Inflammatory macrophage treated with lipopolysaccharide for 1 hour (primary cell): ENCODE measurements at regions not wholly inside any gene's neighbourhood (a gene's known extent, or its start where the extent isn't known, plus 50 kb on each side); places are given as distances from the start of the nearest gene placed in this dataset.

Experiments used
- DNase-seq, 2 donors: peaks; one replicate each; pipeline ENCODE4 v3.0.0-alpha.2; 2020 to 2022

DNA sequence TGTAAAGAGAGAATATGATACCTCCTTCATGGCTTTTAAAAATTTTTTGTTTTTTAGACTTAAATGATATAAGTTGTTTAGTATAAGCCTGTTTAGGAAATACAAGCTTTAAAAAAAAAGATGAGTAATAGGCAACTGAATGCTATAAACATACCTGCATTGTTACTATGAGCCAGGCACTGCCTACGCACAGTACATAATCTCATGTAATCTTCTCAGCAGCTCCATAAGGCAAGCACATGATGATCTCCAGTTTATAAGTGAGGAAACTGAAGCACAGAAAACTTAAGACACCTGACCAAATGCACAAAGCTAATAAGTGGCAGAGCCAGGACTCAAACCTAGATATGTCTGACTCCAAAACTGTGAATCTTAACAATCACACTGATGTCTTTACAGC, 156.3 kb upstream of the SLC1A4 start:
- no peak for DNase-seq

DNA sequence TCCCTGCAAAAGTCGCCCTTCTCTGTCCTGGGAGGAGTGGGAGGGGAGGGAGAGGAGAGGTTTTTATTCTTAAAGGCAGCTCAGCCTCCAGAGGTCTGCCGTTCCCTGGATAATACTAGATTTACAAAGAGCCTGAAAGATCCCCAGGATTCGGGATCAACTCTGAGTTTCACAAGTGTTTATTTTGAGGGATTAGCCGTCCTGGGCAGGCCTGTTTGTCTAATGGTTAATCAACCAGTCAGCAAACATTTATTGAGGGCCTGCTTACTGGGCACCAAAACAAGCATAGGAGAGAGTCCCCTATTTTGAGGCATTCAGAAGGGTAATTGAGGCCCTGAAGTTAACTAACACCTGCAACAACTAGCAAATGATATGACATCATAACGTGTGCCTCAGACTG, 152.6 kb upstream of the SLC1A4 start:
- DNase-seq, result no peak

DNA sequence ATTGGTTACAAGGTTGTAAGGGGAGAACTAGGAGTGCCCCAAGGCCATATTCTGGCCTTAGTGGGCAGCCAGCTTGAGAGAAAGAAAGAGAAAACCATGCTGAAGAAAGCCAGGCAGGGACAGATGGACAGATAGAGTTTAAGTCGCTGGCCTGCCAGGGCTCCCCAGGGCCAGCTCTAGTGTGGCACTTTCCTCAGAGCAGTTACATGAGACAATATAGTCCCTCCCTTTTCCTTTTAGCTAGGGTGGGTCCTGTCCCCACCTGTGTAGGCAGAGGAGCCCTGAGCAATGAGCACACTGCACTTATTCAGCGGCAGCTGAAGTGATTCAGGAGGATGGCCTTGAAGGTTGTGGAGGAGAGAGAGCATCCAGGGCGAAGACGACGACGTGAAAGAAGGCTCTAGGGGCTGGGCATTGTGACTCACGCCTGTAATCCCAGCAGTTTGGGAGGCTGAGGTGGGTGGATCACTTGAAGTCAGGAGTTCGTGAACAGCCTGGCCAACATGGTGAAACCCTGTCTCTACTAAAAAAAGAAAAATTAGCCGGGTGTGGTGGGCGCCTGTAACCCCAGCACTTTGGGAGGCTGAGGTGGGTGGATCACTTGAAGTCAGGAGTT, 152.0 kb upstream of the SLC1A4 start:
- peak in 1 of 2 donors; percentile 82 for DNase-seq

DNA sequence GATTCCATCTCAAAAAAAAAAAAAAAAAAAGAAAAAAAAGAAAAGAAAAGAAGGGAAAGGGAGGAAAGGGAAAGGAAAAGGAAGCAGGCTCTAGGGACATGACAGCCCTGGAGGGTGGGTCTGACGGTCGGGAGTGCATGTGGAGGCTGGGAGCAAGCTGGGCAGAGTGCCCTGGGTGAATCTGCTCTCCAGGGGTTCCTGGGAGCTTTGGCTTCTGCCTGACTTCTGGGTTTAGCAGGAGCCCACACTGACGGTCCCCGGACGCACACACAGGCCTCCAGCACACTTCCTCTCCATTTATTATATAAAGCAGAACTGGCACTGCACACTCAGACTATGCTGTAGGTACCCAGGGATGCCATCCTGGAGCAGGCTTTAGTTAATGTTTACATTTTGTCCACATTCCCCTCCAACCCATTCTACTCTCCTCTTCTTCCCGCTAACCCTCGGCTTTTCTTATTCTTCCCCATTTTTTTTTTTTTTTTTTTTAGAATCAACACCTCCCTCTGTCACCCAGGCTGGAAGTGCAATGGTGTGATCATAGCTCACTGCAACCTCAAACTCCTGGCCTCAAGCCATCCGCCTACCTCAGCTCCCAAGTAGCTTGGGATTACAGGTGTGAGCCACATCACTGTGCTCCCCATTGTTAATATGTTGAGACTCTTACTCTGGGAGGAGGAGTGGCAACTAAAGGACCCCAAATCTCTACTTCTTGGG, 151.1 kb upstream of the SLC1A4 start:
- peak; percentile 49 to 63 for DNase-seq

DNA sequence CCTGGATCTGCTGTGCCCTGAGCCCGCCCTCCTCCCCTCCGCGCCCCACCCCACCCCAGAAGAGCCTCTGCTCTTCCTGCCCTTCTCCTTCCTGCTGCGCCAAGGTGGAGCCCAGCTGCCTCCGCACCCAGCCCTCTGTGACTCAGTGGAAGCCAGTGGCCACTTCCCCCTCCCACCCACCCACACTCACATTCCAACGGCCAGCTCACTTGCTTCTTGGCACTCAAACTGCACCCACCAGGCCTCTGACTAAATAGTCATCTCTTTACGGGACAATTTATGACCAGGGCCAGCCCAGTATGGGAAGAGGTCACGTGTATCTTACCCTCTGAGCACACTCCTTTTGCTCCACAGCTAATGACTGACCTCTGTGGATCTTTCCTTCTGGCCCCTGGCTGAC, 150.4 kb upstream of the SLC1A4 start:
- peak; percentile 83 to 96 for DNase-seq

DNA sequence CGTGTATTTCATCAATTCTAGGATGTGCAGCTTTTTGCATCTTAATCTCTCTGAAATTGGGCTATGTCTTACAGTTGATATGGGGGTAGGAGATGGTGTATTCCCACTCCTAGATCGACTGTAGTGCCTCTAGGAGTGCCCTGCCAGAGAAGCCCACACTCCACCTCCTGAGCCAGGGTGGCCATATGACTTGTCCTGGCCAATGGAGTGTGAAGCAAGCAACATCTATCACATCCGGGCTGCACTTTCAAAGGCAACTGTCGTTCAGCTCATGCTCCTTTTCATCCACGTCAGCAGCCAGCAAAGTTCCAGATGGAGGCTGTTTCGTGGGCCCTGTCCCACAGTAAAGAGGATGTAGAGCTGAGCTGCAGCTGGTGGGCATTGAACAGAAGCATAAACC, 149.4 kb upstream of the SLC1A4 start:
- DNase-seq, result peak in 1 of 2 donors; percentile 55

DNA sequence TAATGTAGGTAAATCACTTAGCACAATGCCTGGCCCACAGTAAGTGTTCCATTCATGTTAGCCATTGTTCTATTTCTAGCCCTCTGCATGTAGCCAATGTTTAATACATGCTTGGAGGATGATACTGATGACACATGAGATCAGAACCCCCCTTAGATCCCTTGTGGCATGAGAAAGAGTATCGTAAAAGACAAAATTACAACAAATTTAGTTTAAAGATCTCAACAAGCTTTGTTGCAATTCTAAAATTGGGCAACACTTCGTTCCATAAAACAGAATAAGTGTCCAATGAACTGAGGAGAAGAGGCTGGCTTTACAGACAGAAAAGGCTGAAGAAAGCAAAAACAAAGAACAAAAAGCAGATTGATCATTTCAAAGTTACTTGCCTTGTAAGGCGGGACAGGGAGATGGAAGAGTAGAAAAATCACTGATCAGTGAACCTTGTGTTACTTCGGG, 148.7 kb upstream of the SLC1A4 start:
- DNase-seq, result peak in 1 of 2 donors; percentile 45

DNA sequence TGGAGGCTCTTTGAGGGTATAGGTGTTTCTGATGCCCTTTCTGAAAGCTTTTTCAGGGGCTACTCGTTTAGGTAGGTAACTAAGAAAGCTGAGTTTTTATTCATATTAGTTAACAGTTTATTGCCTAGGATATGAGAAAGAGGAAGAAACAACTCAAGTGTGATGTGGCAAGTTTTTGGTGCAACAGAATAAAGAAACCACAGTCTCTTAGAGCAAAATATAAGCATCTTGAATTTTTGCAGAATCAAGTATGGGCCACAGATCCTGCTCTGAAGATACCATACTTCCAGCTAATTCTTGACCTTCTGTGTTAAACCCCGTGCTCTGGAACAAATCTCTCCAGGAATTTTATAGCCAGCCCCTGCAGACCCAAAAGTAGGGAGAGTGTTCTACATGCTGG, 147.7 kb upstream of the SLC1A4 start:
- DNase-seq, result peak in 1 of 2 donors; percentile 54

DNA sequence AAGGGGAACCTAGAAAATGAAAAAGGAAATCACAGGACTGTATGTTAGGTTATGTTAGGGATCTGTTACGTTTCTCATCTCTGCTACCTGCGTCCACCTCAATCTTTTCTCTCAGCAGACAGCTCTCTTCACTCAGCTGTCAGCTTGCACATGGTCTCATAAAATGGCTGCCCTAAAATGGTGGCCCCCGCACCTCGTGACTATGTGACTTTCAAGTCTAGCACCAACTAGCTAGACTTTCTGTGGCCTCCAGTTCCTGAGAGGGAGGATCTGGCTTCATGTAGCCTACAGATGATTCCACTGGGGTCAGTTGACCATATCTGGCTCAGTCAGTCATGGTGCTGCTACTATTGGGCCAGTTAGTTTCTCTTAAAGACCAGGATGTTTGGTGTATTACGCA, 147.2 kb upstream of the SLC1A4 start:
- no peak for DNase-seq

DNA sequence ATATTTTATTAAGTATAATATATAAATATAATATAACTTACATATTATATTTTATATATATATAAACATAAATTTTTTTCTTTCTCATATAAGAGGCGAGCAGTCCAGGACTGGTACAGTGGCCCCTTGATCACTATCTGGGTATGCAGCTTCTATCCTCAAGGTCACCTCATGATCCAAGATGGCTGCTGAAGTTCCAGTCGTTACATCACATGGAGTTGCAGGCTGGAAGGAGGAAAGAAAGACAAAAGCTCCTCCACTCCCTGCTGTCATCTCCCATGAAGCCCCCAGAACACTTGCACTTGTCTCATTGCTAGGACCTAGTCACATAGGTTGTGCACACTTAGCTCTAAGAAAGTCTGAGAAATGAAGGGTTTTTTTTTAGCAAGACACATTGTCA, 145.1 kb upstream of the SLC1A4 start:
- no peak for DNase-seq

DNA sequence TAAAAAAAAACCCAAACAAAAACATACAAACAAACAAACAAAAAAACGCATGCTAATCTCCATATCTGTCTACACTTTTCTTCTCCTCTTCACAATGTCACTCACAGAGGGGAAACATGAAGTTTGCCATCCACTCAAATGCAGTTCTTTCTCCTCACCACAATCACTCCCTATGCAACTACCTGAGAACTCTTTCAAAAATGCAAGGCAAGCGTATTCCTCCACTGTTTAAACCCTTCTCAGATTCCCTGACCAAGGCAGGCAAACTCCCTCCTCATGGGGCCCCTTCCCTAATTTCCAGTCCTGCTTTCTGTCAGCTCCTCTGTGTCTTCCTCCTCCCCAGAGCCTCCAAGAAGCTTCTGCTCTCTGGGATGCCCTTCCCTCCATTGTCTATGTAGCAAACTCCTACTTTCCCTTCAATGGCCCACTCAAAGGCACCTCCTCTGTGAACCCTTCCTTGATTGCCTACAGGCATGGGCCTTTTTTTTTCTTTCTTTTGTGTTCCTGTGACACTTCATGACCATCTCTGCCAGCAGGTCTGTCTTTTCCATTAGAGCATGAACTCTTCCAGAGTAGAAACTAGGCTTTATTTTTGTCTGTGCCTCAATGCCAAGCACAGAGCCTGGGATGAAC, 143.8 kb upstream of the SLC1A4 start:
- DNase-seq, result no peak

DNA sequence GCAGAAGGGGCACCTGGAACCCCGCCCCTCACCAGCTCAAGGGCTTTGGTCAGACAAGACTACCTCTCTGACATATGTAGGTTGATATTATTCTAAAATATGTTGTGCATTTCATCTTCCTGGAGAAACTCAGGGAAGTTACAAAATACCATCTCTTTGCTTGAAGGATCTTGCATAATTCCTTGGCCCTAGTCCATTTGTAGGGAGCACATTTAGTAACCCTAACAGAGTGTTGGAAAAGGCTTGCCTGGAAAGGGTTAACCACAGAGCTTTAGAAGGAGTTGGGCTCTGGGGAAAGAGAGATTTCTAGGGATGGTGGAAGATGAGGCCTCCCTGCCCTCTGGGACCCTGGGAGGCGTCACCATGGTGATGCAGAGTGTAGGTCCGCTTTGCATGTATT, 143.0 kb upstream of the SLC1A4 start:
- peak; percentile 55 to 63 for DNase-seq

DNA sequence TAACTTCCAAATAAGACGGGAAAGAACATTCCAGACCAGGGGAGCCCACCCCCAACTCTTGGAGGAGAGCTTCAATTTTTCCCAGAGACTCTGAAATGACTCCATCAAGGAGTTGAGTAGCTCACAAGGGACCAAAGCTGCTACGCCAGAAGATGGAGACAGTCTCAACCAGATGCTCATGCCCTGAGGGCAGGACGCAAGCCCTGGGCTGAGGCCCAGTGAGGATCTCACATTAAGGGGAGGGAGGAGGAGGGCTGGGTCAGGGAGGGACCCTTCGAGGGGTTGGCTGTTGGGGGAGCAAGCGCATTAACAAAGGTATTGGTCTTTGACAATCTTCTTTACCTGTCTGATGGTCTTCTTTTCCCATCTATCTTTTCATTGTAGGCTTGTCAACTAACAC, 141.3 kb upstream of the SLC1A4 start:
- no peak for DNase-seq

DNA sequence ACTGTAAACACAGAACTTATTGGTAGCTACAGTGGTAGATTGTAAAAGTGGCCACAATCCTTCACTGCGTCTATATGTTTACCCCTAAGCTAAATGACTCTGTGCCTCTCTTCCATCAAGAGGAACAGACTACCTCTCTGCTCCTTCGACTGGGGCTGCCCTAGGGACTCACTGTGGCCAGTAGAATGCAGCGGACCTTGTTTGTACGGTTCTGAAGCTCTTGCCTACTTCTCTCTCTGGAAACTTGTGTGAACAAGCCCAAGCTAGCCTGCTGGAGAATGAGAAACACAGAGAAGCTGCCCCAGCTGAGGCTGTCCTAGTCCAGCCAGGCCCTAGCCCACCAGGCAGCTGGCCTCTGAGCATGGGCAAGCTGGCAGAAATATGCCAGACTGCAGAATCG, 140.8 kb upstream of the SLC1A4 start:
- no peak for DNase-seq

DNA sequence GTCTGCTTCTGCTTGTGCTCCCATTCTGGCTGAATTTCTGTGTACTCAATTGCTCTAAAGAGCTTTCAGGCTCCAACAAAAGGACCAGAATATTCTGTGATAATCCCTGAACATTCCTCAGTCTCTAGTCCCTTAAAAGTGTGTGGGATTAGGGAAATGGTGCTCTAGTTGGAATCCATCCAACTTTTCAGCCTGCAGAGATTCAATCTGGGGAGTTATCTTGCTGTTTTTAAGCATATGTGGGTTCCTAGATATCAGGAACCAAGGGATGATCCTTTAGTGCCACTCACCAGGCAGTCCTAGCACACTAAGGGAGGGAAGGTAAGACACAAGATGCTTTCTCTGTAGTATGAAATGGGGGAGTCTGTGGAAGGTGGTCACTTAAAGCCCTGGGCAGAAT, 140.3 kb upstream of the SLC1A4 start:
- DNase-seq, result no peak

DNA sequence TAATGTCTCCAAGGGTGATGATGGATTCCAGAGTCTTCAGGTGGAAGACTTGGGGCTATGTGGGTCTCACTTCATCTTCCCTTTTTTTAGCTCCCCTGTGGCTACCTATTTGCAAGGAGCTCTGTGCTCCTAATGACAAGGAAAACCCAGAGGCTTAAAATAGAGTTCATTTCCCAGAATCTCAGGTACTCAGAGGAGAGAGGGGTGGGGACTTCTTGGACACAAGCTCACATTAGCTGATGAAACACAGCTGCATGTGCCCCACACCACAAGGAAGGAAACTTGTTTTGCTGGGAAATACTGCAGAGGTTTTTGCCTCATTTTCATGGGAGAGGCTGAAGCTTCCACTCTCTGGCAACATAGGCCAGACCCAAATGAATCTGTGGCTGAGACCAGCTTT, 138.6 kb upstream of the SLC1A4 start:
- DNase-seq, result no peak

DNA sequence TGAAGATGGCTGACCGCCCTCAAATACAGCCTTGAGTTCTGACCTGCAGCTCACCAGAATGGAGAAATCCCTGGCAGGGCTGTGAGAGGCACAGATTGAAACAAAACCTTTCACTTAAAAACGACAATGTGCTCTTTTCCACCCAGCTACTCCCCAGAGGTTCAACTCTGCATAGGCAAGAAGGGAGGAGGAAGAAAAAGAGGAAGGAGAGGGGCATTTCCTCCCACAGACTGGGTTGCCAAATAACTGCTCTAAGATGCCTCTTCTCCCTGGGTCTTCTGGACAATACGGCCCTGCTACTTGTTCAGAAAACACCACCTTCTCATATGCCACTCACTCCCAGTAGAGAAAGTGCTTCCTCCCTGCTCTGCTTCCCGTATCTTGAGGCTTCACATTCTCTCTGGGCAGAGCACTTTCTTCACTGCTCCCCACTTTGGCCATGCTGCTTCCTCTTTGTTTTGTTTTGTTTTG, 136.4 kb upstream of the SLC1A4 start:
- DNase-seq, result peak; percentile 70 to 74

DNA sequence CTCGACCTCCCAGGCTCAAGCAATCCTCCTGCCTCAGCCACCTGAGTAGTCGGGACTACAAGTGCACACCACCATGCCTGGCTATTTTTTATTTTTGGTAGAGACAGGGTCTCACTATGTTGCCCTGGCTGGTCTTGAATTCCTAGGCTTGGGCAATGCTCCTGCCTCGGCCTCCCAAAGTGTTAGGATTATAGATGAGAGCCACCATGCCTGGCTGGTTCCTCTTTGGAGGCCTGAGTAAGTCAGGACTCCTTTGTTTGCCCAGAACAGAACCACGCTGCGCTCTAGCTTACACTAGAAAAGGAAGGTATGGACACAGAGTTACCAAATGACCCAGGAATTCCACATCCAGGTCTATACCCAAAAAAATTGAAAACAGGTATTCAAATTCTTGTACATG, 135.9 kb upstream of the SLC1A4 start:
- DNase-seq, result no peak

DNA sequence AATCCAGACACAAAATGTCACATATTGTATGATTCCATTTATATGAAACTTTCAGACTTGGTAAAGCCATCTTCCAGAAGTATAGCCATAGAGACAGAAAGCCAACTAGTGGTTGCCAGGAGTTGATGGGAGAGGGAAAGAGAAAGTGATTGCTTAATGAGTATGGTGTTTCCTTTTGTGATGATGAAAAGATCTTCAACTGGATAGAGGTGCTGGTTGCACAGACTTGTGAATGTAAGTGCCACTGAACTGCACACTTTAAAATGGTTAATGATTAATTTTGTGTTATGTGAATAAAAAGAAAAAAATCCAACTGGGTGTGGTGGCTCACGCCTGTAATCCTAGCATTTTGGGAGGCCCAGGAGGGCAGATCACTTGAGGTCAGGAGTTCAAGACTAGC, 135.3 kb upstream of the SLC1A4 start:
- peak; percentile 66 to 70 for DNase-seq

DNA sequence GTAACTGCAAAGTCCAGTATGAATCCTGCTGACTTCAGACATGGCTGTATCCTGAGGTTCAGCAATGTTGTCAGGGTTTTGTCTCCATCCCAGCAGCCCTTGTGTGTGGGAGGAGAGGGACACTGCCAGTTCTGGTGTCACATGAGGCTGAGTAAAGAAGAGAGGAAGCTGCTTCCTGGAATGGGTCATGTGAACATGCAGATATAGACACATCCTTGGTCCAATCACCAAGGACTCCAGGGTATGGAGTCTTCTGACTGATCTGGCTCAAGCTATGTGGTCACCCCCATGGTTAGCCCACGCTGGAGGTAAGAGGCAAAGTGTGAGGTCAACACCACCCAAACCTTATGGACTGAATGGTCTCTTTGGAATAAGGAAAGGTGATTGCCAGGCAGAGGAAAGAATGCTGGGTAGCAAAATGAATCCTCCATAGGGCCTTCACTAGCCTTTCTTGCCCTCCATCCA, 134.4 kb upstream of the SLC1A4 start:
- peak; percentile 93 to 100 for DNase-seq

DNA sequence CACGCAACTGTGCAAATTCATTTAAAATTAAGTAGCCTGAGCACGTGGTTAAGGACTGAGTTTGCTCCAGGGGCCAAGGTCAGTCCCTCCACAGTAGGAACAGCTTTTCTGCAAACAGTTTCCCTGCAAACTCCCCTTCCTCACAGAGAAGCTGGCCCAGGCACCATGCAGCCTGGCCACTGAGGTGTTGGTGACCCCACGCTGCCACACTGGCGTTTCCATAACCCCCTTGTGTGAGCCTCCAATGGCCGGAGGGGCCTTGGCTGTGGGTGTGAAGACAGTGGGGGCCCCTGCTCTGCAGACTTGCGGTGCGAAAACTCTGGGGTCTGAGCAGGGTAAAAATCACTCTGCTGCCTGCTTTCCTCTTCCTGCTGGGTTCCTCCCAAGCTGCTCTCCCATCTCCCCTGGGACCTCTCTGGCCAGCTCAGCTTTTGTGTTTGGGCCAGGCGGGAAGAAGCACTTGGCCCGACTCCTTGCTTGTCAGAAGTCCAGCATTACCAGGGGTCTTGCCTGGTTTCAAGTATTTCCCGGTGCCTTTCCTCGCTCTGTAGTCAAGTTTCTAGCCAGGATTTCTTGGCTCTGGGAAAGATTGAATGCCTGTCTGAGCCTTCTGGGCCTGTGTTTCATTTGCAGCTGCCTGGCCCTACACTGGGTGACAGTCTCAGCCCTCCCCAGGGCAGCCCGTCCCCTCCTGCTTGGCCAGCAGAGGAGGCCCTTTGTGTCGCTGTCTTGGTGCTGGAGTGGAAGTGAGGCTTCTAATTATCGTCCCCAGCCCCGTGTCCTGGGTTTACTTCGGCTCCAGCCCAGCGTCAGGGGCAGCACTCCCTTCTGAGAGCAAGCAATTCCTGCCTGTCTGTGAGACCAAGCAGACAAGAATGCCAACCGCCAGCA, 131.4 kb upstream of the SLC1A4 start:
- no peak for DNase-seq

DNA sequence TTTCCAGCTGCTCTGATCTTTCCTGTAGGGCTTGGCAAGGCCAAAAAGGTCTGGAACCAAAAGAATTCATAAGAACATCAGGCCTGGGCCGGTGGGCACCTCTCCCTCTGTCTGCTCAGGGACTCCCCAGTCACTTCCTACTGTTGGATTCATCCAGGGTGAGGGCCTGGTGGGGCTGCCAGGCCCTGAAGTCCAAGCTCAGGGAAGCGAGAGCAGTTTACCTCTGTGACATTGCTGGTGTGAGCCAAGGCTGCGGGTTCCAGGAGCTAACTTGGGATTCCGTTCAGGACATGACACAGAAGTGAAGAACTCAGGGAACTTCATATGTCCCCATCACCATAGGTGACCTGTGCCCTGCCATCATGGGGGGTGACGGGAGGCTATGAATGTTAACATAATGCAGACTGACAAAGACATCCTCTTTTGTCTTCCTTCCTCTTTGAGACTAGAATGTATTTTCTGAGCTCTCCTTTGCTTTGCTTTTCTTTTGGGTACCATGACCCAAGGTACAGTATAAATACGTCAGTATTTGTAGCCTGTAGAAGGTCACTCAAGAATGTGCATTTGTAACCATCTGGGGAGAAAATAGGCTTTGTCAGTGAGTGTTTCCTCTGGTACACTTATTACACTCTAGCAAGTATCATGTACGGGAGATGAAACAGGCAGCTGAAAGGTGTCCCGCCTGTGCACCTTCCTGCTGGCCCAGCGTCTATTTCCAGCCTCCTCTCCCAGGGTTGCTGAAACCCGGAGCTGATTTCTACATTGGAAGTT, 130.5 kb upstream of the SLC1A4 start:
- peak; percentile 46 to 53 for DNase-seq
